ENCODE measurements at regions not wholly inside any gene's neighbourhood (a gene's known extent, or its start where the extent isn't known, plus 50 kb on each side); places are given as distances from the start of the nearest gene placed in this dataset.

DNA sequence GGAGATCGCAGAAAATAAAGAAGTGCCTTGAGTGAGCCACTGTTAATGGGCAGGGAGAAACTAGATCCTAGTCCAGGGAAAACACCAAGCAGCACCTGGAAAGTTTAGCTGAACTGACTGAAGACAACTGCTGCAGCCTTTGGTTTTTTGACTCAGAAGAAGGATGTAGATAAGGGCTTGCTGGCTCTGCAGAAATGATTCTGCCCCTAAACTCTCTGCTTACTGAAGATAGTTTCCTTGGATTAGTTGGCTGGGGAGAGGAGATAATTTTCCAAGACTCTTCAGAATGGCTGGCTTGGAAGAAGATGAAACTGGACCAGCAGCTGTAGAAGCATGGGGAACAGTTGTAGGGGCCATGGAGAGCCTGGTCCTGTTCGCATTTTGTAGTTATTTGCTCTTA is 471.8 kb downstream of the KDM4C start:
- no peak for TF ChIP-seq SIN3A (conservative IDR thresholded peaks at IDR 0.05 in 1 of 2, IDR thresholded peaks at IDR 0.05 in 1 of 2; ENCODE audit: low read depth in 1 of 2, low read length in 2 of 2)
- TF ChIP-seq POLR2A (IDR thresholded peaks at IDR 0.05; ENCODE audit: control extremely low read depth in 1 of 2, low read depth in 2 of 2, low read length in 2 of 2): no peak
- TF ChIP-seq JUN (IDR thresholded peaks at IDR 0.05; ENCODE audit: low read depth, low read length): no peak
- no peak for TF ChIP-seq TAF7 (optimal IDR thresholded peaks at IDR 0.05; ENCODE audit: borderline replicate concordance, low read depth, low read length)

Measured in H1 (cell line).